HEK293 (cell line): ENCODE measurements at regions not wholly inside any gene's neighbourhood (a gene's known extent, or its start where the extent isn't known, plus 50 kb on each side); places are given as distances from the start of the nearest gene placed in this dataset.

Experiments used
- CTCF ChIP-seq: fragments of 450-650 bp; formaldehyde crosslinking; IDR thresholded peaks from 2 replicates; pipeline ENCODE4 v1.5.1; 2016; ENCODE audit warnings: missing biosample characterization, missing genetic modification characterization
- ZFP37 ChIP-seq: fragments of 450-650 bp; formaldehyde crosslinking; IDR thresholded peaks from 2 replicates; pipeline ENCODE4 v1.5.1; 2016; ENCODE audit warnings: missing biosample characterization, missing genetic modification characterization

- TF ChIP-seq ZFP37 (tag by site-specific recombination) (no peak), CTCF (tag by site-specific recombination) (no peak)
Observed at GRCh38 chr1:9465640-9466039, 73.6 kb upstream of the SLC25A33 start.
